K562 (cell line): ENCODE measurements at regions not wholly inside any gene's neighbourhood (a gene's known extent, or its start where the extent isn't known, plus 50 kb on each side); places are given as distances from the start of the nearest gene placed in this dataset.
A peak's percentile ranks its signal among the peaks of the same experiment; 100 is the strongest.

Experiments
- CBX8 ChIP-seq: fragments of 200-600 bp; sonication (generic); IDR thresholded peaks from 2 replicates; pipeline ENCODE4 v1.6.1; 2012; ENCODE audit warnings: borderline replicate concordance, mixed run types, low read depth, mild to moderate bottlenecking, moderate library complexity, mixed read lengths, low read length, control low read depth, inconsistent platforms; ENCODE audit not compliant: poor library complexity, severe bottlenecking; ENCODE audit errors: extremely low read depth
- FOSL1 ChIP-seq: fragments of 200-800 bp; sonication (Bioruptor generic); conservative IDR thresholded peaks from 2 replicates; pipeline ENCODE4 v1.6.1; 2016; ENCODE audit warnings: missing genetic modification characterization, missing compliant biosample characterization
- GMEB1 ChIP-seq: fragments of 250-450 bp; sonication (Bioruptor Pico); IDR thresholded peaks from 2 replicates; pipeline ENCODE4 v1.4.0; 2020; ENCODE audit warnings: mild to moderate bottlenecking
- NR4A1 ChIP-seq, 2 experiments: fragments of 250-450 bp in 1 of 2; fragments of 450-650 bp in 1 of 2; sonication (Bioruptor Pico) in 1 of 2; IDR thresholded peaks; 2 replicates each; pipeline versions ENCODE4 v1.4.0 to v1.6.1; 2016 to 2020; ENCODE audit warnings: mild to moderate bottlenecking in 2 of 2, missing compliant biosample characterization in 1 of 2, missing genetic modification characterization in 1 of 2, moderate library complexity in 1 of 2
- NUFIP1 ChIP-seq: fragments of 450-650 bp; IDR thresholded peaks from 2 replicates; pipeline ENCODE4 v1.6.1; 2018; ENCODE audit not compliant: partially characterized antibody
- RBM34 ChIP-seq: fragments of 200-400 bp; formaldehyde crosslinking; IDR thresholded peaks from 2 replicates; pipeline ENCODE4 v1.6.1; 2018; ENCODE audit warnings: low read length, borderline replicate concordance; ENCODE audit not compliant: insufficient read depth
- SIN3A ChIP-seq, 2 experiments: fragments of 150-350 bp in 1 of 2; IDR thresholded peaks; 2 replicates each; pipeline ENCODE4 v1.6.1; 2011 to 2016; ENCODE audit warnings: borderline replicate concordance in 2 of 2, low read depth in 2 of 2, low read length in 2 of 2, mild to moderate bottlenecking in 2 of 2, moderate library complexity in 2 of 2; ENCODE audit not compliant: control insufficient read depth in 1 of 2
- SREBF2 ChIP-seq: sonication (generic); formaldehyde crosslinking; IDR thresholded peaks from 2 replicates; pipeline ENCODE4 v1.4.0; 2020; ENCODE audit warnings: mild to moderate bottlenecking, missing genetic modification reagents
- TAL1 ChIP-seq: fragments of 450-650 bp; IDR thresholded peaks from 2 replicates; pipeline ENCODE4 v1.6.1; 2016; ENCODE audit warnings: mild to moderate bottlenecking
- THAP7 ChIP-seq: fragments of 250-450 bp; sonication (Bioruptor Pico); IDR thresholded peaks from 2 replicates; pipeline ENCODE4 v1.5.0; 2021
- THRAP3 ChIP-seq: fragments of 450-650 bp; IDR thresholded peaks from 2 replicates; pipeline ENCODE4 v1.6.1; 2016; ENCODE audit warnings: mild to moderate bottlenecking, inconsistent platforms, borderline replicate concordance
- ZNF592 ChIP-seq: fragments of 450-650 bp; IDR thresholded peaks from 2 replicates; pipeline ENCODE4 v1.6.1; 2017; ENCODE audit warnings: antibody characterized with exemption, mild to moderate bottlenecking
- ZNF76 ChIP-seq: fragments of 250-450 bp; sonication (Bioruptor Pico); IDR thresholded peaks from 2 replicates; pipeline ENCODE4 v1.4.0; 2020; ENCODE audit warnings: mild to moderate bottlenecking, moderate library complexity, borderline replicate concordance
- TF ChIP-seq, protein P1 (sequence below): fragments of 450-650 bp; formaldehyde crosslinking; IDR thresholded peaks from 2 replicates; pipeline ENCODE4 v1.4.0; 2022; ENCODE audit warnings: mild to moderate bottlenecking, moderate library complexity
- TF ChIP-seq, protein P2 (sequence below), 2 experiments: IDR thresholded peaks in 1 of 2; conservative IDR thresholded peaks in 1 of 2; 2 replicates each; pipeline ENCODE4 v1.6.1; 2016; ENCODE audit warnings: low read depth in 2 of 2, mild to moderate bottlenecking in 1 of 2, missing compliant biosample characterization in 1 of 2, missing genetic modification characterization in 1 of 2, moderate library complexity in 1 of 2

GRCh38 chr1:221812905-221813597 lies 71.2 kb upstream of the DUSP10 start (continued):
- TF ChIP-seq FOSL1 (tag) (peak; percentile 69), SIN3A (IDR thresholded peaks at IDR 0.05; ENCODE audit: borderline replicate concordance in 2 of 2, control insufficient read depth in 1 of 2, low read depth in 2 of 2, low read length in 2 of 2) (no peak), SREBF2 (CRISPR knock-in tag) (no peak), CBX8 (no peak), TAL1 (peak; percentile 73), ZNF76 (no peak; the same call in 1 of the 2 replicates), NUFIP1 (no peak), NR4A1 (CRISPR knock-in tag; IDR thresholded peaks at IDR 0.05) (no peak), NR4A1 (tag; IDR thresholded peaks at IDR 0.05) (peak; percentile 54; the same call in 1 of the 2 replicates), GMEB1 (CRISPR knock-in tag) (no peak), ZNF592 (no peak), THAP7 (CRISPR knock-in tag) (no peak), THRAP3 (no peak), RBM34 (no peak)
- TF ChIP-seq, protein P1, sequence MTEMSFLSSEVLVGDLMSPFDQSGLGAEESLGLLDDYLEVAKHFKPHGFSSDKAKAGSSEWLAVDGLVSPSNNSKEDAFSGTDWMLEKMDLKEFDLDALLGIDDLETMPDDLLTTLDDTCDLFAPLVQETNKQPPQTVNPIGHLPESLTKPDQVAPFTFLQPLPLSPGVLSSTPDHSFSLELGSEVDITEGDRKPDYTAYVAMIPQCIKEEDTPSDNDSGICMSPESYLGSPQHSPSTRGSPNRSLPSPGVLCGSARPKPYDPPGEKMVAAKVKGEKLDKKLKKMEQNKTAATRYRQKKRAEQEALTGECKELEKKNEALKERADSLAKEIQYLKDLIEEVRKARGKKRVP (CRISPR knock-in tag) = peak; percentile 57; the same call in 1 of the 2 replicates
- TF ChIP-seq, protein P2, sequence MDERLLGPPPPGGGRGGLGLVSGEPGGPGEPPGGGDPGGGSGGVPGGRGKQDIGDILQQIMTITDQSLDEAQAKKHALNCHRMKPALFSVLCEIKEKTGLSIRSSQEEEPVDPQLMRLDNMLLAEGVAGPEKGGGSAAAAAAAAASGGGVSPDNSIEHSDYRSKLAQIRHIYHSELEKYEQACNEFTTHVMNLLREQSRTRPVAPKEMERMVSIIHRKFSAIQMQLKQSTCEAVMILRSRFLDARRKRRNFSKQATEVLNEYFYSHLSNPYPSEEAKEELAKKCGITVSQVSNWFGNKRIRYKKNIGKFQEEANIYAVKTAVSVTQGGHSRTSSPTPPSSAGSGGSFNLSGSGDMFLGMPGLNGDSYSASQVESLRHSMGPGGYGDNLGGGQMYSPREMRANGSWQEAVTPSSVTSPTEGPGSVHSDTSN (CRISPR knock-in tag; IDR thresholded peaks at IDR 0.05; ENCODE audit: low read depth) = no peak; the same call in 1 of the 2 replicates
- TF ChIP-seq, protein P2 (tag; conservative IDR thresholded peaks at IDR 0.05; ENCODE audit: low read depth) = peak; percentile 81
